ENCODE measurements at regions not wholly inside any gene's neighbourhood (a gene's known extent, or its start where the extent isn't known, plus 50 kb on each side); places are given as distances from the start of the nearest gene placed in this dataset.

GRCh38 chr4:173626277-173626676 is 96.2 kb upstream of the HAND2 start:
- no peak for TF ChIP-seq CTCF (IDR thresholded peaks at IDR 0.05 in 4 of 5, conservative IDR thresholded peaks at IDR 0.05 in 1 of 5)
- TF ChIP-seq POLR2A (IDR thresholded peaks at IDR 0.05) = no peak
